Activated naive CD4-positive, alpha-beta T cell treated with anti-CD3 and anti-CD28 coated beads for 36 hours (primary cell): ENCODE measurements at regions not wholly inside any gene's neighbourhood (a gene's known extent, or its start where the extent isn't known, plus 50 kb on each side); places are given as distances from the start of the nearest gene placed in this dataset.
"Not testable (repeated sequence)": the region's sequence is repeated elsewhere in the genome, so short reads cannot be mapped to it uniquely, and the experiment has no call there.

Experiments
- CTCF ChIA-PET: fragments of 350-600 bp; sonication (Branson Sonifier 250); formaldehyde crosslinking; loops from one replicate; lab custom pipeline; 2021; ENCODE audit warnings: antibody characterized with exemption; lab: Charles Lee
- DNase-seq: peaks from one replicate; pipeline ENCODE4 v3.0.0-alpha.2; 2020
- H3K27ac Mint-ChIP-seq: one replicate; pipeline ENCODE4 v1.8.0; 2021; ENCODE audit warnings: mild to moderate bottlenecking, mixed read lengths
- H3K27me3 Mint-ChIP-seq: one replicate; pipeline ENCODE4 v1.8.0; 2021; ENCODE audit warnings: low read depth, mixed read lengths
- H3K36me3 Mint-ChIP-seq: one replicate; pipeline ENCODE4 v1.8.0; 2021; ENCODE audit warnings: low read depth, mixed read lengths
- H3K4me1 Mint-ChIP-seq: one replicate; pipeline ENCODE4 v1.8.0; 2021; ENCODE audit warnings: low read depth, mixed read lengths
- H3K4me3 Mint-ChIP-seq: one replicate; pipeline ENCODE4 v1.8.0; 2021; ENCODE audit warnings: mild to moderate bottlenecking, moderate library complexity, mixed read lengths
- H3K9me3 Mint-ChIP-seq: one replicate; pipeline ENCODE4 v1.8.0; 2021; ENCODE audit warnings: mixed read lengths
- intact Hi-C: fragments of 100-400 bp; cut with micrococcal nuclease; formaldehyde crosslinking; loops from one replicate; pipeline ENCODE4 v1.15.1; 2023

DNA sequence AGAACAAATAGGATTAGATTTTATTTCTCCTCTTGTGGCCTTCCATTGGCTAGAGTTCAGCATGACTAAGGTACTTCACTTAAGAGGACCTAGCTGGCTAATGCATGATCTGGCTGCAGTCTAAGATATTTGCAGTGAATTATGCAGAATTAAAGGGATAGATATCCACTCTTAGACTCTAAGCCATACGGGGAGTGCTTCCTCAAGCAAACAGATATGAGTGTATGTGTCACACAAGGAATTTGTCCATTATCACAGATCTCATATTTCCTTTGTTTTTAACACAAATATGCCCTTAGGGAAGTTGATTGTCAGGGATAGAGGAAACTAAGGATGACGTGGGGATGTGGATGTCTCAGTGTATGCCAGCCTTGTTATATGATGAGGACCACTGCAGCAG is 88.1 kb upstream of the DHRS4 start:
- intact Hi-C loops = no loop called here
- DNase-seq = no peak
- Mint-ChIP-seq H3K27me3 (peaks cover 5% of the 10 kb centered on the region), H3K9me3 (no peaks in the 10 kb centered on the region), H3K27ac (no peak overlapping the region), H3K36me3 (no peaks in the 10 kb centered on the region), H3K4me3 (no peak overlapping the region), H3K4me1 (no peaks in the 10 kb centered on the region)
- CTCF ChIA-PET = interaction anchor here (0.9 to 2.9 kb wide), 2 partner anchors 45 to 233 kb away, joined by 3 to 8 read pairs; no protein-coding TSS in a partner anchor

DNA sequence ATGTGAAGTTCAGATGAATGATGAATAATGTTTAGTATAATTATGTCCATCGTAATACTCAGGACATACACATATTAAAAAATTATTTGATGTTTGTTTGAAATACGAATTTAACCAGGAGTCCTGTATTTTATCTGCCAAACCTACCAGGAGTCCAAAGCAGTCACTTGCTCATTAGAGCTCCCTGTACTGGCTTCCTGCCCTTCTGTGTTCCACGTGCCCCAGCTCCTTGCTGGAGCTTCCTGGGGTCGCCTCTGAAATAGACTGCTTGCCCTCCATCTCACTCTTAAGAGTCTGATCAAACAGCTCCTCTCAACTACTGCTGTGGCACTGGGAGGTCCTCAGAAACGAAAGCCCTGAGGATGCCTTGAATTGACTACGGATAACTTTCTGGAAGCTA is 87.3 kb upstream of the DHRS4 start:
- Mint-ChIP-seq H3K36me3 (no peaks in the 10 kb centered on the region), H3K9me3 (no peaks in the 10 kb centered on the region), H3K4me1 (no peaks in the 10 kb centered on the region), H3K27me3 (peaks cover 8% of the 10 kb centered on the region), H3K27ac (no peak overlapping the region), H3K4me3 (no peak overlapping the region)
- intact Hi-C loops = no loop called here
- no peak for DNase-seq
- CTCF ChIA-PET = interaction anchor here (2.9 kb wide), 1 partner anchor 234 kb away, joined by 8 read pairs; no protein-coding TSS in a partner anchor

DNA sequence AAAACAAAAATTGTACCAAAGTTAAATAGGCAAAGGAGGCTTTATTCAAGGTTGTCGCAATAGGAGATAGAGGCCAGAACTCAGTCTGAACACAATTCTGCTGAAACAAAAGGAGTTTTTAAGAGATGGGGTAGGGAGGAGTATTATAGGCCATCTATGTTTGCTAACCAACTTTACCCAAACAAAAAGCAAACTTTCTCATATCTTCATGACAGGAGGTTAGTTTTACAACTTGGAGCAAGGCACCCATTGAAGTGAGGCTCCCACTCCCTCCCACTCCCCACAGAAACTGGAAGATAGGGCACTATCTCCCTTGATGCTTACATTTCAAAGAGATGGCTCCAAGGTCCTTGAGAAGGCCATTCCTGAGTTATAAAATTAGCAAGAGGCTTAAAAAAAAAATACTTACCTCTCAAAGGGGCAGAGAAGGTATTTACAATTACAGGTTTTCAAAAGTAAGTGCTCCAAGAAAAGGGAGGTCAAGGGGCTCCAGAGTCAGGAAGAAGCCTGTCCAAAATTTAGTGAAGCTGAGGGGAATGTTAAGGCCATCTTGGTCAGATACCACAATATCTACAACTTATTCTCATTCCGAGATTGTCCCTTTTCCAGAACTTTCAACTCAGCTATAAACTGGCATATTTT is 84.4 kb upstream of the DHRS4 start:
- no peak for DNase-seq
- no peak overlapping the region for H3K4me3 Mint-ChIP-seq
- H3K27me3 Mint-ChIP-seq = peaks cover 8% of the 10 kb centered on the region
- CTCF ChIA-PET = no interaction called here
- no peak overlapping the region for H3K27ac Mint-ChIP-seq
- no peaks in the 10 kb centered on the region for H3K36me3 Mint-ChIP-seq
- H3K4me1 Mint-ChIP-seq = no peaks in the 10 kb centered on the region
- intact Hi-C loops = no loop called here
- no peaks in the 10 kb centered on the region for H3K9me3 Mint-ChIP-seq

DNA sequence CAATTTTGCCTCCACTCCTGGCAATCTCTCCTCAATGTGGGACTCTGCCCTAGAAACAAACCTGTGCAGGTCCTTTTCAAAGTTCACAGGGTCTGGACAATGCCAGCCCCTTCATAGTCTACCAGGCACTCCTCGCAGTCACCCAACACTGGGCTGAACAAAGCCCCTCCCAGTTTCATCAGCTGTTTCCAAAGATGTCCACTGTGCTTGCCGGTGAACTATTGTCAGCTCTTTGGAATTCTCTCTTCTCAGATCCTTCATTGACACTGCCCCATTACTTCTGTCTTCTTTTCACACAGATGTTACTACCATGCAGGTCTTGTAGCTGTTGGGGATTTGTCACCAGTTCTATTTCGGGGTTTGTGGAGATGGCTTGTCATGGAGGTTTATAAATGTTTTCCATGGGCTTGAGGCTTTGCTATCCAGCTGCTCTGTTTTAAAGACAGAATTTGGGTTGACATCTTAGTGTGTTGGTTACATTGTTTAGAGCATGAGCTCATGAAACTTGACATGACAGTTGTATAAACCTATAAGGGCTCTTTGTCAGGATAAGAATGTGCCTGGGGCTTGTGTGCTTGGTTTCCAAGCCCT is 77.3 kb upstream of the DHRS4 start:
- H3K27ac Mint-ChIP-seq = no peak overlapping the region
- H3K9me3 Mint-ChIP-seq = no peaks in the 10 kb centered on the region
- CTCF ChIA-PET = interaction anchor here (0.8 kb wide), 1 partner anchor 366 kb away, joined by 3 read pairs; no protein-coding TSS in a partner anchor
- H3K27me3 Mint-ChIP-seq = no peaks in the 10 kb centered on the region
- intact Hi-C loops = no loop called here
- no peak overlapping the region for H3K4me3 Mint-ChIP-seq
- H3K36me3 Mint-ChIP-seq = no peaks in the 10 kb centered on the region
- H3K4me1 Mint-ChIP-seq = peaks cover 3% of the 10 kb centered on the region
- no peak for DNase-seq

DNA sequence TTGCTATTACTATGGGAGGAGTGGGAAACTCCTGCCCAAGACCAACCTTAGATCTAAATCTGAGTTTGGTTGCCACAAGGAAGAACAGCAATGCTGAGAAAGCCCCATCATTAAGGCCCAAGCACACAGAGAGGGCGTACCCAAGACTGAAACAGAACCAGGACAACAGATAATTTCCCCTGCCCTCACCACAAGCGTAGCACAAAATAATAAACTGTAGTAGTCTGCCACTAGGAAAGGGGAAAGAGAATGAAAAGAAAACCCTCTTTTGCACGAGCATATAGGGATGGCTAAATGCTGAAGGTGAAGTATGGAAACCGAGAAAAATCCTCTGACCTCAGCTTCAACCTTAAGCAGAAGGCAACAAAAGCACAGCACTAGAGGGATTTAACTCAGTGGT is 76.5 kb upstream of the DHRS4 start:
- Mint-ChIP-seq H3K36me3 (no peaks in the 10 kb centered on the region), H3K4me1 (peaks cover 3% of the 10 kb centered on the region), H3K4me3 (no peak overlapping the region), H3K27me3 (no peaks in the 10 kb centered on the region), H3K27ac (no peak overlapping the region), H3K9me3 (no peaks in the 10 kb centered on the region)
- CTCF ChIA-PET = no interaction called here
- intact Hi-C loops = no loop called here
- DNase-seq = no peak

DNA sequence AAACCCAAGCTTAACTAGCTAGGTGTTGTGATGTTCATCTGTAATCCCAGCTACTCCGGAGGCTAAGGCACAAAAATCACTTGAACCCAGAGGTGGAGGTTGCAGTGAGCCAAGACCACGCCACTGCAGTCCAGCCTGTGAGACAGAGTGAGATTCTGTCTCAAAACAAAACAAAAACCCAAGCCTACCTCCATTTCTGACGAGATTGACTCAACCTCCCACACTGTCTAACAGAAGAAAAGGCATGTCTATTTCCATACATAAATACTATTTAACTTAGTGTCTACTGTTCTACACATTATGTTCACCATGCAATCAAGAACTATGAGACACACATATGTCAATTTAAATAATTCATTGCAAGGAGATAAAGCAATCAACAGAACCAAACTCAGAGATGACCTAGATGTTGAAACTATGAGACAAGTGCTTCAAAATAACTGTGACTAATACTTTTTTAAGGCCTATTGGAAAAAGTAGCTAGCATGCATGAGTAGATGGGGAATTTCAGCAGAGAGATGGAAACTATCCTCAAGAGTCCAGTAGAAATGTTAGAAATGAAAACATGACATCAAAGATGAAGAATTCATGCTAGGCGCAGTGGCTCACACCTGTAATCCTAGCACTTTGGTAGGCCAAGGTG is 75.9 kb upstream of the DHRS4 start:
- Mint-ChIP-seq H3K9me3 (no peaks in the 10 kb centered on the region), H3K4me3 (no peak overlapping the region), H3K4me1 (peaks cover 3% of the 10 kb centered on the region), H3K36me3 (no peaks in the 10 kb centered on the region), H3K27me3 (no peaks in the 10 kb centered on the region), H3K27ac (no peak overlapping the region)
- CTCF ChIA-PET = no interaction called here
- intact Hi-C loops = no loop called here
- no peak for DNase-seq

DNA sequence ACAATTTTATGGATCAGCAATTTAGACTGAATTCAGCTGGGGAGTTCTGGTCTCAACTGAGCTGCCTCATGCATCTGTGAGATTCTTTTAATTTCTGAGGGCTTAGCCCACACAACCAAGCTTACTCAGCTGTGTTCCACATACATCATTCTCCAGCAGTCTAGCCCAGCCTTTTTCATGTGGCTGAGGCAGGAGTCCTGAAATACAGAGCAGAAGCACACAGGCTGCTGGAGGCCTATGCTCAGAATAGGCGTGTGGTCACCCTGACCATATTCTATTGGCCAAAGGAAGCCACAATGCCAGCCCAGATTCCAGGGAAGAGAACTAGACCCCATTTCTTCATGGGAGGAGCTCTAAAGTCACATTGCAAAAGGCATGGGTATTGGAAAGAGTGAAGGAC is 72.3 kb upstream of the DHRS4 start:
- CTCF ChIA-PET = no interaction called here
- H3K36me3 Mint-ChIP-seq = no peaks in the 10 kb centered on the region
- peaks cover 3% of the 10 kb centered on the region for H3K4me1 Mint-ChIP-seq
- H3K27me3 Mint-ChIP-seq = no peaks in the 10 kb centered on the region
- no peak for DNase-seq
- H3K9me3 Mint-ChIP-seq = no peaks in the 10 kb centered on the region
- H3K27ac Mint-ChIP-seq = no peak overlapping the region
- no peak overlapping the region for H3K4me3 Mint-ChIP-seq
- intact Hi-C loops = no loop called here

DNA sequence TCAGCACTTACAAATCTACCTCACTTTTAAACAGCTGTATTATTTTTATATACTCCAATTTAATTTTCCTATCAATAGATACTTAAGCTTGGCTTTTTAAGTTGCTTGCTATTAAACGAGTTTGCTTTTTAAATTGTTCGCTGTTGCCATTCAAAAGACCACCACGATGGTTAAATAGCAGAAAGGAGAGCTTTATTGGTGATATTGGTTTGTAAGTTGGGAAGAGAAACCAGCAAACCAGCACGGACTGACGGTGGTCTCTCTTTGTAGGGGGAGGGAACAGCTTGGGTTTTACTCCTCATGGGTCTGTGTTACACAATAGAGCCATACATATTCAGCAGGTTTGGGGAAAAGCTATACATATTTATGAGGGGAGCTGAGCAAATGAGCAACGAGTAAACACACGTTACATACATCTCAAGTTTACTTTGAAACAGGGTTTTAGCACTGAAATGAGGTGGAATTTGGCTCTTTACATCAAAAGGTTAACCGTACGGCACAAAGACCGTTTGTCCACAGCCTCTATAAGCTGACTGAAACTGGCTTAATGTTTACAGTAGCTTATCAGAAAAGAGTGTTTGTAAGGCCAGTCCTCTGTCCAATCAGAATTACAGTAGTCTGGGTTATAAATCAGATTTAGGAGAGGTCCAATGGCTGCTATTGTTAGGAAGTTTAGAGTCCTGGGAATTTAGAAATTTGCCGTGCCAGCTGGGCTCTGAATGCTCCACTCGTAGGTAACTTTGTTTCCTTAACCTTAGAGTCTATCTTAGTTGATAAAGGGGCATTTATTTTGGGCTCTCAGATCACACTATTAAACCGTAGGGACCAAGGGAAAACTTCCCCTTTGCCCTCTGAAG is 69.7 kb upstream of the DHRS4 start:
- intact Hi-C loops = no loop called here
- Mint-ChIP-seq H3K9me3 (peaks cover 5% of the 10 kb centered on the region), H3K27me3 (peaks cover 7% of the 10 kb centered on the region), H3K4me1 (no peaks in the 10 kb centered on the region), H3K4me3 (no peak overlapping the region), H3K36me3 (no peaks in the 10 kb centered on the region), H3K27ac (no peak overlapping the region)
- CTCF ChIA-PET = interaction anchor here (0.6 to 2.9 kb wide), 2 partner anchors 27 to 219 kb away, joined by 3 to 8 read pairs; no protein-coding TSS in a partner anchor
- no peak for DNase-seq

DNA sequence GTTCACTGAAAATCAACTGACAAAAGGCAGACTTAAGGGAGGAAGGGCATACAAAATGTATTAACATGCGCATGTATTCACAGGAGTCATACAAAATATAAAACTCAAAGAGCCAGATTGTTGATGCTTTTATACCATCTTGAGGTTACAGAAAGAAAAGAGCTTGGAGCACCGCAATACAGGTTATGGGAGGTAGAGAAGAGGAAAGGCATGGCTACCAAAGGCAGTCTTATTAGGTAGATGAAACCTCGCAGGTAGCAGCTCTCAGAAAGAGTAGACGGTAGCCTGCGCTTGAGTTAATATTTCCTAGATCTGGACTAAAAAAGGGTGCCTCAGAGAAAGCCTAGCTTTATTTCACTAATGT is 69.0 kb upstream of the DHRS4 start:
- Mint-ChIP-seq H3K4me1 (no peaks in the 10 kb centered on the region), H3K9me3 (peaks cover 5% of the 10 kb centered on the region), H3K4me3 (no peak overlapping the region), H3K27me3 (peaks cover 7% of the 10 kb centered on the region), H3K36me3 (no peaks in the 10 kb centered on the region), H3K27ac (no peak overlapping the region)
- CTCF ChIA-PET = interaction anchor here (2.9 kb wide), 1 partner anchor 26 kb away, joined by 8 read pairs; no protein-coding TSS in a partner anchor
- no peak for DNase-seq
- intact Hi-C loops = no loop called here

DNA sequence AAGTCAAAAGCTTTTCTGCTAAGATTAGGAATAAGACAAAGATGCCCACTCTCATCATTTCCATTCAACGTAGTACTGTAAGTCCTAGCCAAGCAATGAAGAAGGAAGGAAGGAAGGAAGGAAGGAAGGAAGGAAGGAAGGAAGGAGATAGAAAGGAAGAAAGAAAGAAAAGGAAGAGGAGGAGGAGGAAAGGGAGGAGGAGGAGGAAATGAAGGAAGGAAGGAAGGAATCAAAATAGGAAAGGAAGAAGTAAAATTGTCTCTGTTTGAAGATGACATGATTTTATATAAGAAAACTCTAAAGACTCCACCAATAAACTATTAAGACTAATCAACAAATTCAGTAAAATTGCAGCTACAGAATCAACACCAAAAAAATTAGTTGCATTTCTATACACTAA is 66.0 kb upstream of the DHRS4 start:
- CTCF ChIA-PET = interaction anchor here (1.3 kb wide), 1 partner anchor 23 kb away, joined by 3 read pairs; no protein-coding TSS in a partner anchor
- intact Hi-C loops = no loop called here
- H3K4me1 Mint-ChIP-seq = no peaks in the 10 kb centered on the region
- H3K36me3 Mint-ChIP-seq = no peaks in the 10 kb centered on the region
- no peak overlapping the region for H3K27ac Mint-ChIP-seq
- no peak for DNase-seq
- H3K4me3 Mint-ChIP-seq = no peak overlapping the region
- H3K9me3 Mint-ChIP-seq = peaks cover 5% of the 10 kb centered on the region
- H3K27me3 Mint-ChIP-seq = peaks cover 7% of the 10 kb centered on the region

DNA sequence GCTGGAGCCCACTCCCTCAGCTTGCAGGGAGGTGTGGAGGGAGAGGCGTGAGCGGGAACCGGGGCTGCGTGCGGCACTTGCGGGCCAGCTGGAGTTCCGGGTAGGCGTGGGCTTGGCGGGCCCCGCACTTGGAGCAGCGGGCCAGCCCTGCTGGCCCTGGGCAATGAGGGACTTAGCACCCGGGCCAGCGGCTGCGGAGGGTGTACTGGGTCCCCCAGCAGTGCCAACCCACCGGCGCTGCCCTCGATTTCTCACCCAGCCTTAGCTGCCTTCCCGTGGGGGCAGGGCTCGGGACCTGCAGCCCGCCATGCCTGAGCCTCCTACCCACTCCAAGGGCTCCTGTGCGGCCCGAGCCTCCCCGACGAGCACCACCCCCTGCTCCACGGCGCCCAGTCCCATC is 61.9 kb upstream of the DHRS4 start:
- CTCF ChIA-PET = interaction anchor here (0.9 kb wide), 1 partner anchor 259 kb away, joined by 3 read pairs; no protein-coding TSS in a partner anchor
- intact Hi-C loops, H3K36me3 Mint-ChIP-seq, H3K4me1 Mint-ChIP-seq, H3K27ac Mint-ChIP-seq, H3K4me3 Mint-ChIP-seq, H3K9me3 Mint-ChIP-seq, H3K27me3 Mint-ChIP-seq, DNase-seq: not testable (repeated sequence)

DNA sequence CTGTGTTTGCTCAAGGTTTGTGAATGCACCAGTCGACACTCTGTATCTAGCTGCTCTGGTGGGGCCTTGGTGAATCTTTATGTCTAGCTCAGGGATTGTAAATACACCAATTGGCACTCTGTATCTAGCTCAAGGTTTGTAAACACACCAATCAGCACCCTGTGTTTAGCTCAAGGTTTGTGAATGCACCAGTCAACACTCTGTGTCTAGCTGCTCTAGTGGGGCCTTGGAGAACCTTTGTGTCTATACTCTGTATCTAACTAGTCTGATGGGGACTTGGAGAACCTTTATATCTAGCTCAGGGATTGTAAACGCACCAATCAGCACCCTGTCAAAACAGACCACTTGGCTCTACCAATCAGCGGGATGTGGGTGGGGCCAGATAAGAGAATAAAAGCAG is 61.3 kb upstream of the DHRS4 start:
- CTCF ChIA-PET, intact Hi-C loops, H3K9me3 Mint-ChIP-seq, H3K4me3 Mint-ChIP-seq, H3K36me3 Mint-ChIP-seq, H3K27ac Mint-ChIP-seq, H3K4me1 Mint-ChIP-seq, DNase-seq, H3K27me3 Mint-ChIP-seq: not testable (repeated sequence)
